ENCODE measurements at regions not wholly inside any gene's neighbourhood (a gene's known extent, or its start where the extent isn't known, plus 50 kb on each side); places are given as distances from the start of the nearest gene placed in this dataset.

DNA sequence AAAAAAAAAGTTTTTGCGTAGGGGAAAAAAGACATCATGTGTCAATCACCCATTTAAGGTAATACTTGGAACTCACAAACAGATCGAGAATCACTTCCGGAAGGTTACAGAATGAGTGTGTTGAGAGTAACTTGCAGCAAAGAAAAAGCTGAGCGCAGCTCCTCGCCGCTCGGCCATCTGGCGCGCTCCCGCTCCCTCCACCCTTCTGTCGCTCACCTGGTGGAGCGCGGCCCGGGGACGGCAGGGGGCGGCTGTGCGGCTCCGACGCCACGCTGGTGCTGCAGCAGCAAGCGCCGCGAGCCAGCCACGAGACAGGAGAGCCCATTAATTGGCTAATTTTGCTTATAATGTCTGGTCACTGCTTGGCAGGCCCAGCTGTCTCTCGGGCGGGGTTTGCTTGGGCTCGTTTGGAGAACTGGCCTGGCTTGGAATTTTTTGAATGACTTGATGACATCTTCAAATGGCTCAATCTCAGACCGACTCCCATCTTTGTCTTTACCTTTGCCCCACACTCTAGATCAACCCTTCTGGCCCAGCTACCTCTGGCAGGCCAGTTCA lies 601.8 kb downstream of the CCDC171 start:
- peak; percentile 37 for DNase-seq (ENCODE audit: low read depth, low spot score)

DNA sequence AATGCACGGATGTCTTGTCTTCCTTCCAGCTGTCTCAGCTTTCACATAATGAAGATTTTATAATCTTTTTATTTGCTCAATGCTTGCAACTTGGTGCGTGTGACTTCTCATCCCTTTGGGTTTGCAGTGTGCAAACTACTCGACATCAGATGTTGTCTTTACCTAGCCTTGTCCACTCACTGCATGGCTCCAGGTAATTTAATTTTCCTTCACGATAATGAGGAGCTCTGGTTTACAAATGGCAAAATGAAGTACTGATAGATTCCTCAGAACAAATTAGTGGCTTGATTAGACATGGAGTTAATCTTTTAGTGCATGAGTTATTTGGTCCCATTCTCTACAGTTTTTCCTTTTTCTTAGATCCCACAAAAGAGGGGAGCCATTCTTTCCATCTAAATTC lies 603.0 kb downstream of the CCDC171 start:
- no peak for DNase-seq (ENCODE audit: low read depth, low spot score)

DNA sequence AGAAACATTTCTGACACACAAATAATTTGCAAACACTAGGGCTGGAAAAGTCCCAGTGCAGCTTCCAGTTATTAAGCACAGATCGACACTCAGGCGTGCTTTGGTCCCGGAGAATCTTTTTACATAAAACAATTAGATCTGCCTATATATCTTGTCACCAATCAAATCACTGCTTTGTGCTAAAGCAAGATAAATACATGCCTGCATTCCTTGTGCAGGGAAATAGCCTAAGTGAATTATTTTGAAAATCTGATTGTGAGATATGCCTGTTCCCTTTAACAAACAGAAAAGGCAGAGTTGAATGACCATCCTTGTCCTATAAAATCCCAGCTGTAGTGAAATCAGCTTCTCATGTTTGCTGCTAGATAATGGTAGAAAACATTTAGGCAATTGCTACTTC lies 604.4 kb downstream of the CCDC171 start:
- DNase-seq (ENCODE audit: low read depth, low spot score) = no peak

DNA sequence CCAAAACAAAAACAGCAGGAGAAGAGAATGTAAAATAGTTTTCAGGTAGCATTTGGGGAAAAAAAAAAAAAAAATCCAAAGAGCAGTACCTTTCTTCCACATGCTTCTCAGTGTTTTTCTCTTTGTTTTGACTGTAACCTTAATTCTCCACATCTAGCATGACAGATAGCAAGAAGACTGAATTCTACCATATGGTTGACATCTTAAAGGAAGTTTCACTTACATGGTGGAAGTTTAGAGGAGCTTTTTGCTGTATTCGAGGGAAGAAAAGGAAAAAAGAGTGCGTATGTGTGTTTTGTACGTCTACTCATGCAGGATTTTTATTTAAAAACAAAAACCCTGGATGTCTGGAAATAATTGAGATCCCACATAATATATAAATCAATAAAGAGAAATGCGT lies 604.8 kb downstream of the CCDC171 start:
- DNase-seq (ENCODE audit: low read depth, low spot score) = no peak

DNA sequence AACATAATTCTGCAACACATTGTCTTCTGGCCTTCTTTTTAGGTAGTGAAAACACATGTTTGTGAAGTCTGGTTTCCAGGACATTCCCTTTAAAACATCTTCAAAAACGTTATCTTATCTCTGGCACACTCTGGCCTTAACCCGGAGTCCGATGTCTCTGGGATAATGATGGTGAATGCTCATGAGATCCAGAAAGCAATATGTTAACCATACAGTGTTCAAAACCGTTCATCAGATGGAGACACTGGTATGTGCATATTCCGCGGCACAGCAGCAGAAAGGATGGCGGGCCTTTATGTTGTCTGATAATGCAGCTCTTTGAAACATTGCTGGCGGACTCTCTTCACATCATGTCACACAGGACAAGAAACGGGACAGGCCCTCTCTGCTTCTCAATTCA lies 605.2 kb downstream of the CCDC171 start:
- DNase-seq (ENCODE audit: low read depth, low spot score) = no peak

DNA sequence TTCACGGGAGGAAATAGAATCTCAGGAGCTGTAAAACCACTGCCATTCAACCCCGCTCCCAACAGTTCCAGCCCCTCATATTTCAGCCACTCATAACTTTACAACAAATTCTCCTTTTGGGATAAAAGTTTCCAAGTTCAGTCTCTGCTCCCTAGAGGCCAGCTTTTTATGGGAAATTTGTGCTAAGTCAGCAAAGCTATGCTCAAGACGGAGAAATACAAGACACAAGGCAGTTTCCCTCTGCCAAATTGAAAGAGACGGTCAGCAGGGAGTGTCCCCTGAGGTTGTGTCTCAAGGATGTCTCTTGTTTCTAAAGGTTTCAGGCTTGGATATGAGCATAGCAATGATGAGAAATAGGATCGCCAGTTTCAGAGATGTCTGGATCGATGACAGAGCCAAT lies 608.6 kb downstream of the CCDC171 start:
- DNase-seq (ENCODE audit: low read depth, low spot score) = no peak

DNA sequence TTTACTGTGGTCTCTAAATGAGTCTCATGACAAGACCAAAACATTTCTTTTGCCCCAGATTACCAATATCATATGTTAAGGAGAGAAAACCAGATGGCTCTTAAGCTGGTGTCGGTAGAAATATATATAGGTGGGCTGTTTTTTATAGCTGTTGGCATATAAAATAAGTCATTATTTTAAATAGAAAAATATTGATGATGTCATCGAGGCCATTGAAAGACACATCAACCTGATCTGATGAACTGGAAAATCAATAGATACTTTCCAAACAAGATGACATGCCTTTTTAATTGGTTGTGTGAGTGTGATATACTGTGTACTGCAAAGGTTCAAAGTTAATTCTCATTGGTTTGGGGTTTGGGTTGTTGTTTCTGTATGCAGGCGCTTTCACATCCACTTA lies 617.3 kb downstream of the CCDC171 start:
- no peak for DNase-seq (ENCODE audit: low read depth, low spot score)

DNA sequence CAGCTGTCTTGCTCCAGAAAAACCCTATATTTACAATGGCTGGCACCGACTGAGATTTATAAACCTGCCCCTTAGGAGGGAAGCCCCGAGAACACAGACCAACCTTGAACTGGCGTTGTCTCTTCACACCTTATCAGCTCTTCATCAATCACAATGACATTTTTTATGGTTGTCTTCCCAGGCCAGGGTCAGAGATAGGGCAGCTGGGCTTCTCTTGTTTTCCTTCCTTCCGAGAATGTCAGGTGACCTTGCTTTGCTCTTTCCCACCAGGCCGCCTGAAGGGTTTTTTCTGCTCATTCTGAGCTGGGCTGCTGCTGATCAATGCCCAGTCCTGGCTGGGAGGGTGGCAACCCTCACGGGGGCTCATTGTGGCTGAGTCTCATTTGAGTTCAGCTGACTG lies 619.1 kb downstream of the CCDC171 start:
- DNase-seq (ENCODE audit: low read depth, low spot score) = no peak

DNA sequence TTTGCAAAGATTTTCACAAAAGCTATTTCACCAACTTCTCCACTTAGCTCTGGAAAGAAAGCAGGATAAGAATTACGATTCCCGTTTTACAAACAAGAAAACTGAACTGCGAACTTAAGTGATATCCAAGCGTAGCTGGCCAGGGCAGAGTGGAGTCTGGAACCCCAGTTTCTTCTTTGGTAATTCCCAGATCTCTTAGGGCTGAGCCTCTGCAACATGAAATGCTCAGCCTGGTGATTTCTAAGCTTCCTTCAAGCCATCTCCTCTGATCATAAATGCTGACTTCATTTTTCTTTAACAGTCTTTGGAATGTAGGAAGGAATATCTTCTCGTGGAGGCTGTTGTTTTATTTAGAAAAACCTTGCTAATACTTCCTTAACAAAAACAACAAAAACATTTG lies 620.0 kb downstream of the CCDC171 start:
- DNase-seq (ENCODE audit: low read depth, low spot score) = no peak

DNA sequence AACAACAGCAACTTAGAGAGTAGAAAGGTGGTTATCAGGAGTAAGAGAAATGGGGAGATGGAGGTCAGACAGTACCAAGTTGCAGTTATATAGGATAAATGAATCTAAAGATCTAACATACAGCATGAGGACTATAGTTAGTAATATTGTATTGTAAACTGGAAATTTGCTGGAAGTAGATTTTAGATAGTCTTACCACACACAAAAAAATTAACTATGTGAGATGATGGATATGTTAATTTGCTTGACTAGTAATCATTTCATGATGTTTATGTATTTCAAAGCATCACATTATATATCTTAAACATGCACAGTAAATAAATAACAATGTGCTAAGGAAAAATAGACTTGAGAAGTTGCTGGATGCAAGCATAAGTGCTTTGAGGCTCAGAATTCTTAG lies 622.1 kb downstream of the CCDC171 start:
- no peak for DNase-seq (ENCODE audit: low read depth, low spot score)

DNA sequence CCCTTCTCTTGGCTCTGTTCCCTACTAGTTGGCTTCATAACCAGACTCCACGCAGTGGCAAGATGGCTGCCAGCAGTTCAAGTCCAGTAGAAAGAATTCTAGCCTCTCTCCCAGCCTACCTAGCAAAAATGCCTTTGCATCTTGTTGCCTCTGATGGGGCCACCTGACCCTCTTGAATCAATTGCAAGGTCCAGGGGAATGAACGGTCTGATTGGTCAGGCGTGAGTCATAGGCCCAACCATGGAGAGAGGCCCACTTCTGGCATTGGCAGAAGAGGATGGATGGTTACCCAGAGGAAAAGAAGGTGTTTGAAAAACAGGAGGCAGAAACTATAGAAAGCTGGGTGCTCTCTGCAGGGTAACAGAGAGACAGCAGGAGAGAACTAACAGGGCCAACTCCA lies 622.6 kb downstream of the CCDC171 start:
- no peak for DNase-seq (ENCODE audit: low read depth, low spot score)

DNA sequence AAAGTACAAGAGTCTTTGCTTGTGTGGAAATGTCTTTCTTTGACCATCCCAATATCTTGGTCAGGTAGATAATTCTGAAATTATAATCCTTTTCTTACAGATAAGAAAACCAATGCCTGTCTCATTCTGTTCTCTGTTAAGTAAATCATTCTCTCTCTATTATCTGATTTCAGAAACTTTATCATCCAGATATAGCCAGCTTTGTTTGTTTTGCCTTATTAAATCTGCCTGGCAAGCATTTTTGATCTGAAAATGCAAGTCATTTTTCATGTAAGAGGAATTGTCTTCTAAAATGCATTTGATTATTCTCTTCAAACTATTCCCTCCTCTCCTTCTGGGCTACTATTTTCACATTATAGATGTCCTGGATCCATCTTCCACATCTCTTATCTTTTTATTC lies 625.5 kb downstream of the CCDC171 start:
- no peak for DNase-seq (ENCODE audit: low read depth, low spot score)

DNA sequence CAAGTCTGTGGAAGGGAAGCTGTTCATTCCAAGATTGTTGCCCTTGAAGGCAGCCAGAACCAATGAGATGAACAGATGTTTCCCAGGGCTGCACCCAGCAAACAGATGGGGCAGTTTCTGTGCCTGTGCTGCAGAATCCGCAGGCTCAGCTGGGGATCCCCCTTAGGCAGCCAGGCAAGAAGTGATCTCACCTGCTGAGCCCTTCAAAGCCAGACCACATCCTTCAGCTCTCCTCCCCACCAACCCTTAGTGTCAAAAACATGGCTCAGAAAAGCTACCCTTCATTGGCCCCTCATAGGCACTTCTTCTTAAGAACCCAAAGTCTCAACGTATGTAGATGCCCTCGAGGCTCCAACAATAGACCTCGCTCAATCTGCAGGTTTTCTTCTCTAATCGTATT lies 626.7 kb downstream of the CCDC171 start:
- no peak for DNase-seq (ENCODE audit: low read depth, low spot score)

DNA sequence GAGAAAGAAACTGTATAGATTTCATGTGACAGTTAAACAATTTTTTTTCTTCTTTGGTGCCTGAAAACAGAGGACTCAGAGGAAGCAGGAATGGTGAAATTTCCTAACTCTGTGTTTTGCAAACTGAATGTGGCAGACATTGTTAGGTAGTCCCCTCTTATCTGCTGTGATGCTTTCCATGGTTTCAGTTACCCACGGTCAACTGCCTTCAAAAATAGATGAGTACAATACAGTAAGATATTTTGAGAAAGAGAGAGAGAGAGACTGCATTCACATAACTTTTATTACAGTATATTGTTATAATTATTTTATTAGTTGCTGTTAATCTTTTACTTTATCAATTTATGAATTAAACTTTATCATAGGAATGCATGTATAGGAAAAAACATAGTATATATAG lies 627.2 kb downstream of the CCDC171 start:
- DNase-seq (ENCODE audit: low read depth, low spot score) = no peak

DNA sequence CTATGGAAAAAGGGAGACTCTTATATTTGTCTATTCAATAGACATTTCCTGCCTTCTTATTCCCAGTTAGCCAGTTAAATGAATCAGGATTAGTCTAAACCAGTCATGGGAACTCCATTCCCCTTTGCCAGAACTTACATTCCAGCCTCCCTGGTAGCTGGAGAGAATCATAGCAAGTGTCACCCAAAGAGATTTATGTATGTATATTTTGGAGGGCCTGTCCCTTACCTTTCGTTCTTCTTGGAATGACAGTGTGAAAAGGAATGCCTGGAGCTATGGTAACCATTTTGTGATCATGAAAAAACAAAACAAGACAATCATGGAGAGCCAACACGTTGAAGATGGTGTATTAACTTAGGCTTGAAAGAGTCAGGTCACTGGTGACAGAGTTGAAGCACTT lies 627.7 kb downstream of the CCDC171 start:
- no peak for DNase-seq (ENCODE audit: low read depth, low spot score)

DNA sequence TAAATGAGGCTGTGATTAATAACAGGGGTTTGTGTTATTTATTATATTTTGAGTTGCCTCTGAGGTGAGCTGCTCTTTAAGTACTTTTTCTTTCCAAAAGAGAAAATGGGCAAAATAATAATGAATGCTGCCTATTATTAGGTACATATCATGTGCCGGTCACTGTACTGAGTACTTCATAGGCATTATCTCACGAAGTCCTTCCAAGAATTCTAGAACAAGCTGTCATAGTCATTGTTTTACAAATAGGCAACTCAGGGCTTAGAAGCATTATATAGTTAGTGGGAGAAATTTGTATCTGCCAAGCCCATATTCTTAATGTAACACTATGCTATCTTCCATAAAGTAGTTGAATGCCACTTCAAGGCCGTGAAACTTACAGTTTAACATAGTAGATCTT lies 628.7 kb downstream of the CCDC171 start:
- DNase-seq (ENCODE audit: low read depth, low spot score) = no peak

DNA sequence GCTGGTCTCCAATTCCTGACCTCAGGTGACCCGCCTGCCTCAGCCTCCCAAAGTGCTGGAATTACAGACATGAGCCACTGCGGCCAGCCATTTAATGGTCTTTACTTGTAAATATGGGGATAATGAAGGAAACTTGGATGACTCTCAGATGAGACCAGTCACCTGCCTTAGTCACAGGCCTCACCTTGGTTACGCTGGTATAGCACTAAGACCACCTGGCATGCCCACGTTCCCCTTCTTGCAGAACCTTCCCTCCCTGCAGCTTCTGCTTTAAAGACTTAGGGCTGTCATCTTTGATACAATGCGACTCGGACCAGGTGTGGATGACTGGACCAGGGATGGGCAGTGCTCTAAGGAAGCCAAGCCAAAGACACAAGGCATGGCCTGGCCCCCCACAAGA lies 629.9 kb downstream of the CCDC171 start:
- DNase-seq (ENCODE audit: low read depth, low spot score) = no peak

DNA sequence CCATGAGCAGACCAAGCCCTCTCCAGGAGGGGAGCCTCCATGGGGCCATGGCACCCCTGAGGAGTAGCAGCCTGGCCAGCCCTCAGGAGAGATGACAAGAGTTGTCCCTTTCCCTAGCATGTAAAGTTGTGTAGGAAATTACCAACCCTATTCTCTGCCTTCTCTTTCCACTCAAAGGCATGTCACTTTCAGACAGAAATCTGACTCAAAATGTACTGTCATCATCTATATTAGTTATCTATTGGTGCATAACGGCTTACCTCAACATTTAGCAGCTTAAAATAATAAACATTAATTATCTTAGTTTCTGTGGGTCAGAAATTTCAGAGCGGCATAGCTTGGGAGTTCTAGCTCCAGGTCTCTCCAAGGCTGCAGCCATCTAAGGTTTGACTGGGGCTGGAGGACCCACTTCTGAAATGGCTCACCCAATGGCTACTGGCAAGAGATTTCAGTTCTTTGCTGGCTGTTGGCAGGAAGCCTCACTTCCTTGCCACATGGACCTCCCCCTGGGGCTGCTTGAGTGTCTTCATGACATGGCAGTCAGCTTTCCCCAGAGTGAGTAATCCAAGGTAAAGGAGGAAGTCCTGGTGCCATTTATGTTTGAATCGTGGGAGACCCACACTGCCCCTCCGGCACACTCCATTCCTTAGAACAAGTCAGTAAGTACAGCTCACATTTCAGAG lies 632.3 kb downstream of the CCDC171 start:
- no peak for DNase-seq (ENCODE audit: low read depth, low spot score)

DNA sequence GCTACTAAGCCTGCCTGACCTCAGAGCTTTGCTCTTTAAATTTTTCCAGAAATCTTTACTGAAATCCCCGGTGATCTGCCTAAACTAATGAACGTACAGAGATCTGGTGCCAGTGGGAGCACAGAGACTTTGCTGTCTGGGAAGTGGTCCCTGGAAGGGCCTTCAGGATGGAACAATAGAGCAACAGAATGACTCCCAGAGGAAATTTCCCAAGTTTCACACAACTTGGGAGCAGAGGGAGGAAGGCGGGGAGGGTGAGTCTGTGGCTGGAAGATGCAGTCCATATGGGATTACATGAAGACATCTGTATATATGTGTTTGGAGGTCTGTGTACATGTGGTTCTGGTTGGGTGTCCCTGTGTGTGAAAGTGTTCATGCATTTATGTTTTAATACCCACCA lies 638.3 kb downstream of the CCDC171 start:
- DNase-seq (ENCODE audit: low read depth, low spot score) = no peak

DNA sequence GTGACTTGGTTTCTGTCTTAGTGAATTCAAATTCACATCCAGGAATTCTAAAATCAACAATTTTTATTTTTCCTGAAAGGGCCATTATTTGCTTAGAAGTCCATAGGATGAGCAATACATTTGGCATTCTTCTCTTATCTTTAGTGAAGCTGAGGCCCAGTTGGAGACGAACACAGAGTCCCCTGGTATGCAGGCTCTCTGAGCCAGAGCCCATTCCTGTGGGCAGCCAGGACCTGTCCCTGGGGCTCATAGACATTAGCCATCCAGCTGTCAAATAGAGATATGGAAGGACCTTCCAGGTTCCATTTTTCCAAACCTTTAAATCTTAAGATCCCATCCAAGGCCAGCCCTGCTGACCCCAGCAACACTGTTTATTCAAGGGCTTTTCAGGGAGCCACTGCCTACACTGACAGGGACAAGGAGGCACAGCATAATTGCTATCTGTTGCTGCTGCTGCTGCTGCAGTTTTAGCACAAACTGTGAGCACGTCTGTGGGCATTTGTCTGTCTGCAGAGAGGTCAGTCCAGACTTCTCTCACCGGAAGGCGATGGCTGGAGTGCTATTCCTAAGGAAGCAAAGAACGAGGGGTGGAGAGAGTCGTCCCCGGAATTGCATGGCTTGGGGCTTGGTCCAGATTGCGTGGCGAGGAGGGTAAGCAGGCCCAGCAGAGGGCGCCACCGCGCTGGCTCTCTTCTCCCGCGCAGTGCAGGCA lies 639.0 kb downstream of the CCDC171 start:
- peak; percentile 17 for DNase-seq (ENCODE audit: low read depth, low spot score)

DNA sequence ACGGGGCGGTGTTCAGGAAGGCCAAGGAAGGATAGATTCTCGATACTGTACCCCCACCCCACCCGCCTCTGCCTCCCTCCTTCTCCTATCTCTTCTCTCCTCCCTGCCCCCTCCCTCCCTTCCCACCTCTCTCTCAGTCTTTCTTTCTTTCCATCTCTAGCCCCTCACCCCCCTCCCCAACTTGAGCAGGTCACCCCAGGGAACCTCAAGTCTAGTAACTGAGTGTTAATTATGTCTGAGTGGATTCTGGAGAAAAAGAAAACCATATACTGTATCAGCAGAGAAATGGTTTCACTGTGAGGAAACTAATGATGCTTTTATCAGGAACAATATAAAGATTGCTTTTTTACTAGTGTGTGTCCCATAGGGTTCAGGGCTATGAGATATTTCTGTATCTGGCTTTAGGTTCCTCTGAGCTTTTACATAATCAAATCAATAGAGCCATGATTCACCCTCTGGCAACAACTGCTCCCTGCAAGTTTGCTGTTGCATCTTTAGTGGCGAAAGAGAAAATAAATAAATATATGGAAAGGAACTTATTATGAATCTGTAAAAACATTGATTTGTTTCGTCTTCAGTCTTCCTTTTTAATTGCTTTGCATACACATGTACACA lies 639.7 kb downstream of the CCDC171 start:
- DNase-seq (ENCODE audit: low read depth, low spot score) = no peak

DNA sequence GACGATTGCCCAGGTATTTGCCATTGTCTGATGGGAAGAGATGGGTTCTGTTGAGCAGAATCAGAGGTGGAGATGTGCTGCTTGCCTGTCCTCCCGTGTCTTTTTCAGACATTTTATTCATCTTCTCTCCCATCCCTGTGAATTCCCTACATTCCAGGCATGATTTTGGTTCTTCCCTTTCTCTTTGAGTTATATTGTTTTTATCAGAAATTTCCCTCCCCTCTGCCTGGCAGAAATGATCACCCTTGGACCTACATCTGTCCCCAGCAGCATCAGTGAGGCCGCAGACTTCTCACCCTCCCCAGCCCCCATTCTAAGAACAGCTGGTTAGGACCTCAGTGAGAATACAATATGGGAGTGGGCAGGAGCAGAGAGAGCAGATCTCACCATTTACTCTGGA lies 640.2 kb downstream of the CCDC171 start:
- DNase-seq (ENCODE audit: low read depth, low spot score) = no peak

DNA sequence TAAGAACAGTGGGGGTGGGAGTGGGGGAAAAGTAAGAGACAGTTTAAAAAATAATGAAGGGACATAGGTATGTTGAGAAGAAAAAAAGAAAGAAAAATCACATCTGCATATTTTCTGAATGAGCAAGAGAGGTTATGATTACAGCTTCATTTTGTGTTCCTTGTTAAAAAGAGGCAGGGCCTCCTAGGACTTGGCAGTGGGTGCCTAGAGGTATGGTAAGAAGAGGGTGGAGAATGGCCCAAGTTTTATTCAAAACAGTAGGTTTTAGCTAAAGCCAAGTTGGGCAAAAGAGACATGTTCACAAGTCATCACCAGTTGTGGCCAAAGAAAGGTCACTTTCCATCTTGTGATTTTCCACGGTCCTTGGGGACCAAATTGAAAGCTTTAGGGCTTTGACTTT lies 643.4 kb downstream of the CCDC171 start:
- no peak for DNase-seq (ENCODE audit: low read depth, low spot score)

All from activated naive CD8-positive, alpha-beta T cell treated with anti-CD3 and anti-CD28 coated beads, Interleukin-2, amount 50 U/mL, for 16 hours (primary cell).